Progenitor cell of endocrine pancreas (in vitro differentiated cells): ENCODE measurements at regions not wholly inside any gene's neighbourhood (a gene's known extent, or its start where the extent isn't known, plus 50 kb on each side); places are given as distances from the start of the nearest gene placed in this dataset.

Experiments used
- DNase-seq: peaks from one replicate; pipeline ENCODE4 v3.0.0; 2021; ENCODE audit warnings: low spot score; ENCODE audit not compliant: unreplicated experiment
- H3K27ac Mint-ChIP-seq: 2 replicates; pipeline ENCODE4 v1.8.0; 2021; ENCODE audit warnings: mild to moderate bottlenecking, moderate library complexity, mixed read lengths
- H3K27me3 Mint-ChIP-seq: 2 replicates; pipeline ENCODE4 v1.8.0; 2021; ENCODE audit warnings: mixed read lengths
- H3K36me3 Mint-ChIP-seq: 2 replicates; pipeline ENCODE4 v1.8.0; 2022; ENCODE audit warnings: mixed read lengths; ENCODE audit not compliant: insufficient read depth
- H3K4me1 Mint-ChIP-seq: 2 replicates; pipeline ENCODE4 v1.8.0; 2021; ENCODE audit warnings: low read depth, mixed read lengths
- H3K4me3 Mint-ChIP-seq: 2 replicates; pipeline ENCODE4 v1.8.0; 2021; ENCODE audit warnings: low read depth, mild to moderate bottlenecking, moderate library complexity, mixed read lengths
- H3K9me3 Mint-ChIP-seq: 2 replicates; pipeline ENCODE4 v1.8.0; 2021; ENCODE audit warnings: low read depth, mixed read lengths
- TF ChIP-seq, protein P1 (sequence below): fragments of 200-600 bp; sonication (generic); IDR thresholded peaks from one replicate; pipeline ENCODE4 v1.5.0; 2021; ENCODE audit warnings: antibody characterized with exemption, mild to moderate bottlenecking; ENCODE audit not compliant: unreplicated experiment

DNA sequence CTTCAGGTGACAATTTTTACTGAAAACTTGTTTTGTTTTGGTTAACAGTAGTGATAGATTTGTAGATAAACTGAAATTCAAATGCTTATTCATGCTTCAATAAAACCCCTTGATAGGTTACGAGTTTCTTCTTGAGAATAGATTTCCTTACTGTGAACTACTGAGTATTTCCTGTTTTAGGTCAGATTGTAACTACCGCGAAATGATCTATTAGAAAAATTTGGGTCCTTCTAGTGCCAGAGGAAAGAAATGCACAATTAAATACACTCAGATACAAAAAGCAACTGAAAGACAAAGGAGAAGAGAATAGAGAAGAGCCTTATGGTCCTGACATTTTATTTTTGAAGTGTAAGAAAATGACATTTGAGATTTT, 251.7 kb upstream of the TBL1XR1 start:
- no peaks in the 10 kb centered on the region for H3K9me3 Mint-ChIP-seq
- H3K4me3 Mint-ChIP-seq: no peak overlapping the region
- no peak overlapping the region for H3K27ac Mint-ChIP-seq
- H3K27me3 Mint-ChIP-seq: no peaks in the 10 kb centered on the region
- H3K36me3 Mint-ChIP-seq: no peaks in the 10 kb centered on the region
- TF ChIP-seq, protein P1, sequence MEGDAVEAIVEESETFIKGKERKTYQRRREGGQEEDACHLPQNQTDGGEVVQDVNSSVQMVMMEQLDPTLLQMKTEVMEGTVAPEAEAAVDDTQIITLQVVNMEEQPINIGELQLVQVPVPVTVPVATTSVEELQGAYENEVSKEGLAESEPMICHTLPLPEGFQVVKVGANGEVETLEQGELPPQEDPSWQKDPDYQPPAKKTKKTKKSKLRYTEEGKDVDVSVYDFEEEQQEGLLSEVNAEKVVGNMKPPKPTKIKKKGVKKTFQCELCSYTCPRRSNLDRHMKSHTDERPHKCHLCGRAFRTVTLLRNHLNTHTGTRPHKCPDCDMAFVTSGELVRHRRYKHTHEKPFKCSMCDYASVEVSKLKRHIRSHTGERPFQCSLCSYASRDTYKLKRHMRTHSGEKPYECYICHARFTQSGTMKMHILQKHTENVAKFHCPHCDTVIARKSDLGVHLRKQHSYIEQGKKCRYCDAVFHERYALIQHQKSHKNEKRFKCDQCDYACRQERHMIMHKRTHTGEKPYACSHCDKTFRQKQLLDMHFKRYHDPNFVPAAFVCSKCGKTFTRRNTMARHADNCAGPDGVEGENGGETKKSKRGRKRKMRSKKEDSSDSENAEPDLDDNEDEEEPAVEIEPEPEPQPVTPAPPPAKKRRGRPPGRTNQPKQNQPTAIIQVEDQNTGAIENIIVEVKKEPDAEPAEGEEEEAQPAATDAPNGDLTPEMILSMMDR: no peak
- no peaks in the 10 kb centered on the region for H3K4me1 Mint-ChIP-seq
- no peak for DNase-seq

- no peak for DNase-seq
- Mint-ChIP-seq H3K27ac (no peak overlapping the region), H3K4me1 (no peaks in the 10 kb centered on the region), H3K4me3 (no peak overlapping the region), H3K9me3 (no peaks in the 10 kb centered on the region), H3K36me3 (no peaks in the 10 kb centered on the region), H3K27me3 (no peaks in the 10 kb centered on the region)
- TF ChIP-seq, protein P1: no peak
Measured at GRCh38 chr3:177449360-177450006, 252.2 kb upstream of the TBL1XR1 start.

GRCh38 chr3:177451301-177451750, 254.0 kb upstream of the TBL1XR1 start:
- H3K4me1 Mint-ChIP-seq: no peaks in the 10 kb centered on the region
- H3K4me3 Mint-ChIP-seq: no peak overlapping the region
- H3K36me3 Mint-ChIP-seq: no peaks in the 10 kb centered on the region
- no peak overlapping the region for H3K27ac Mint-ChIP-seq
- no peaks in the 10 kb centered on the region for H3K9me3 Mint-ChIP-seq
- DNase-seq: no peak
- H3K27me3 Mint-ChIP-seq: no peaks in the 10 kb centered on the region
- TF ChIP-seq, protein P1: no peak

DNA sequence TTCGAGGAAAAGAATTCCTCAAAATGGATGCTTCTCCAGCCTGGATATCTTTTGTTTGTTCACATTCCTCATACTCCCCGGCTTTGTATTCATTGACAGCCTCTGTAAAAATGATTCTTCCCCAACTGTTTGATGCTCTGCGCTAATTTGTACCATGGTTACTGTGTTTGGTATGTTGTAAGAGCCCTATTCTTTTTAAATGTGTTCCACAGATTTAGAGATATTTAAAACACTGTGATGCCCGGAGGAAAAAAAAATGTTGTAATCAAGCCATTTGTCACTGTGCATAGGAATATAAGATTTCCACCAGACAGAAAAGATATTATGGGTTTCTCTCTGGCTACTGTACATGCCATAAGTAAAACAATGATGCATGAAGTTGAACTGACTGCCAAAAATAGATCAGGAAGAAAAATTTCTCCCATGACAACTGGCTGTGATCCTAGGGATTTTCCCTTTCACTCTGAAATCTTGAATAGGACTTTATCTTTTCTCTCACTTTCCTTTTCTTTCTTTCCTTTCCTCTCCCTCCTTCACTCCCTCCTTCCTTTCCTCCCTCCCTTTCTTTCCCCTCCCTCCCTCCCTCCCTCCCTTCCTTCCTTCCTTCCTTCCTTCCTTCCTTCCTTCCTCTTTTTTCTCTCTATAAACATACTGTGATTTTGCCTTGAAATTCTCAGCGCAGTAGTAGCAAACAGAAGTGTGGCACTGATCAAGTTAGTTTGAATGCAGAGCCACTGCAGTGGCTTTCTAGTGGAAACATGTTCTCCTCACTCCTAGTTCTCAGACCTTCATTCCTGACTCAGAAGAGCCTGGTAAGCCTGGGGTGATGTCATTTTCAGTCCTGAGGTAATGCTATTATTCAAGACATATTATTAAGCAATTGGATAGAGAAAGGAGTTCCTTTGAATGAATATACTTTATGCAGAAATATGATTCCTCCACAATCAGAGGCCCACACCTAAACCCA, 254.9 kb upstream of the TBL1XR1 start:
- Mint-ChIP-seq H3K9me3 (no peaks in the 10 kb centered on the region), H3K27me3 (no peaks in the 10 kb centered on the region), H3K36me3 (no peaks in the 10 kb centered on the region), H3K4me1 (no peaks in the 10 kb centered on the region), H3K27ac (no peak overlapping the region), H3K4me3 (no peak overlapping the region)
- DNase-seq: no peak
- TF ChIP-seq, protein P1: no peak

DNA sequence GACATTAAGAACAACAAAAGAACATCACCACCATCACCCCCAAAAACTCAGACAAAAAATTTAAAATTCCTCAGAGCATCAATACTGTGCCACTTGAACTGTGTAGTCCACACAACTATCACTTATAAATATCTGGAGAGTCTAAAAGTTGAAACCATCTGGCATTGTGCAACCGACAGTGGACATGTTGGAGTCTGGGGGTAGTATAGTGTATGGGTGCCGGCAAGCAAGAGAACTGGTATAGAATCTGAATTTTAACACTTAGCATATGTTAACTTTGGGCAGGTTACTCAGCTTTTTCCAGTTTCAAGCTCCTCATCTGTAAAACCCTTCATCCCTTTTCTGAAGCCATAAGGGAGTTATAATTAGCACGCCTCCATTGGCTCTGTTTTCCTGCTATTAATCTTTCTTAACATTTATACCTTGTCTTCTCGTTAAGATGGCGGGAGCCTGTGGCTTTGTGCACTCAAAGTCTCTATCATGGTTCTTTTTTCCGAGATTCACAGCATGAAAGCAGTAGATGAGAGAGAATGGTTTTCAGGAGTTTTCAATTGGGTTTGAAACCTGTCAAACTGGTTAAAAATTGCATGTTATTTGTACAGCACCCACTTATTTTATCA, 255.7 kb upstream of the TBL1XR1 start:
- H3K27me3 Mint-ChIP-seq: no peaks in the 10 kb centered on the region
- H3K4me3 Mint-ChIP-seq: no peak overlapping the region
- no peaks in the 10 kb centered on the region for H3K4me1 Mint-ChIP-seq
- H3K36me3 Mint-ChIP-seq: no peaks in the 10 kb centered on the region
- TF ChIP-seq, protein P1: no peak
- no peaks in the 10 kb centered on the region for H3K9me3 Mint-ChIP-seq
- H3K27ac Mint-ChIP-seq: no peak overlapping the region
- DNase-seq: no peak
